HEK293 (cell line): ENCODE measurements at regions not wholly inside any gene's neighbourhood (a gene's known extent, or its start where the extent isn't known, plus 50 kb on each side); places are given as distances from the start of the nearest gene placed in this dataset.

Experiments used
- CTCF ChIA-PET: fragments of 350-600 bp; formaldehyde crosslinking; extraction: SDS; loops from one replicate; lab custom pipeline; 2021; ENCODE audit warnings: antibody characterized with exemption; lab: Yijun Ruan, JAX
- POLR2A ChIA-PET: fragments of 300-600 bp; formaldehyde crosslinking; extraction: SDS; loops from one replicate; lab custom pipeline; 2020; ENCODE audit warnings: antibody characterized with exemption, inconsistent platforms; lab: Yijun Ruan, JAX
- H3K27ac ChIP-seq: fragments of 200-500 bp; sonication (Bioruptor generic); 2 replicates; pipeline ENCODE4 v1.5.1; 2014; ENCODE audit warnings: low read depth, low read length, control low read depth, inconsistent platforms; ENCODE audit errors: extremely low read depth
- H3K36me3 ChIP-seq, 2 experiments: fragments of 200-500 bp in 1 of 2; sonication (Bioruptor generic) in 1 of 2; 1 replicate in 1 of 2; 2 replicates in 1 of 2; pipeline ENCODE4 v1.5.1; 2014 to 2017; ENCODE audit warnings: inconsistent platforms in 2 of 2, low read length in 2 of 2; ENCODE audit not compliant: control insufficient read depth in 2 of 2, insufficient read depth in 1 of 2
- H3K4me1 ChIP-seq: fragments of 200-500 bp; sonication (Bioruptor generic); 2 replicates; pipeline ENCODE4 v1.5.1; 2014; ENCODE audit warnings: mild to moderate bottlenecking, low read length, inconsistent platforms; ENCODE audit not compliant: control insufficient read depth, insufficient read depth
- H3K4me3 ChIP-seq: 2 replicates; pipeline ENCODE4 v1.5.1; 2011; ENCODE audit warnings: low read depth, mild to moderate bottlenecking, control low read depth, low read length, moderate library complexity
- H3K9me3 ChIP-seq: fragments of 200-500 bp; sonication (Bioruptor generic); 2 replicates; pipeline ENCODE4 v1.5.1; 2014; ENCODE audit warnings: low read depth, low read length, inconsistent platforms; ENCODE audit not compliant: control insufficient read depth, insufficient read depth
- BCL11B ChIP-seq: fragments of 450-650 bp; formaldehyde crosslinking; IDR thresholded peaks from 2 replicates; pipeline ENCODE4 v1.5.1; 2016; ENCODE audit warnings: low read depth, missing biosample characterization, missing genetic modification characterization
- FEZF1 ChIP-seq: fragments of 450-650 bp; formaldehyde crosslinking; IDR thresholded peaks from 2 replicates; pipeline ENCODE4 v1.5.1; 2016; ENCODE audit warnings: missing biosample characterization, missing genetic modification characterization
- GLIS1 ChIP-seq: fragments of 450-650 bp; formaldehyde crosslinking; IDR thresholded peaks from 2 replicates; pipeline ENCODE4 v1.5.1; 2016; ENCODE audit warnings: missing biosample characterization, missing genetic modification characterization
- ZBTB20 ChIP-seq: fragments of 450-650 bp; formaldehyde crosslinking; IDR thresholded peaks from 2 replicates; pipeline ENCODE4 v1.5.1; 2016; ENCODE audit warnings: missing biosample characterization, missing genetic modification characterization
- ZBTB21 ChIP-seq: fragments of 450-650 bp; formaldehyde crosslinking; IDR thresholded peaks from 2 replicates; pipeline ENCODE4 v1.5.1; 2017; ENCODE audit warnings: missing biosample characterization, missing genetic modification characterization
- ZBTB7A ChIP-seq: fragments of 450-650 bp; formaldehyde crosslinking; IDR thresholded peaks from 2 replicates; pipeline ENCODE4 v1.5.1; 2016; ENCODE audit warnings: low read depth, missing biosample characterization, missing genetic modification characterization
- ZBTB8A ChIP-seq: fragments of 450-650 bp; formaldehyde crosslinking; IDR thresholded peaks from 2 replicates; pipeline ENCODE4 v1.5.1; 2016; ENCODE audit warnings: missing biosample characterization, missing genetic modification characterization
- ZNF140 ChIP-seq: fragments of 450-650 bp; formaldehyde crosslinking; IDR thresholded peaks from 2 replicates; pipeline ENCODE4 v1.5.1; 2016; ENCODE audit warnings: missing biosample characterization, missing genetic modification characterization
- ZNF157 ChIP-seq: fragments of 450-650 bp; formaldehyde crosslinking; IDR thresholded peaks from 2 replicates; pipeline ENCODE4 v1.5.1; 2016; ENCODE audit warnings: missing biosample characterization, missing genetic modification characterization
- ZNF184 ChIP-seq: fragments of 450-650 bp; IDR thresholded peaks from 2 replicates; pipeline ENCODE4 v1.5.1; 2018; ENCODE audit warnings: missing biosample characterization, mild to moderate bottlenecking, missing genetic modification characterization
- ZNF19 ChIP-seq: fragments of 450-650 bp; formaldehyde crosslinking; IDR thresholded peaks from 2 replicates; pipeline ENCODE4; 2016; ENCODE audit warnings: missing biosample characterization, missing genetic modification characterization, low read depth
- ZNF223 ChIP-seq: fragments of 450-650 bp; formaldehyde crosslinking; IDR thresholded peaks from 2 replicates; pipeline ENCODE4 v1.5.1; 2016; ENCODE audit warnings: missing biosample characterization, missing genetic modification characterization
- ZNF248 ChIP-seq: fragments of 450-650 bp; formaldehyde crosslinking; IDR thresholded peaks from 2 replicates; pipeline ENCODE4 v1.5.1; 2017; ENCODE audit warnings: missing biosample characterization, missing genetic modification characterization
- ZNF292 ChIP-seq: fragments of 450-650 bp; formaldehyde crosslinking; IDR thresholded peaks from 2 replicates; pipeline ENCODE4 v1.5.1; 2016; ENCODE audit warnings: low read depth, missing biosample characterization, missing genetic modification characterization, borderline replicate concordance
- ZNF324 ChIP-seq: fragments of 450-650 bp; formaldehyde crosslinking; IDR thresholded peaks from 2 replicates; pipeline ENCODE4 v1.5.1; 2016; ENCODE audit warnings: missing biosample characterization, missing genetic modification characterization
- ZNF341 ChIP-seq: fragments of 450-650 bp; formaldehyde crosslinking; IDR thresholded peaks from 2 replicates; pipeline ENCODE4; 2016; ENCODE audit warnings: low read depth, missing biosample characterization, missing genetic modification characterization
- ZNF354C ChIP-seq: fragments of 450-650 bp; formaldehyde crosslinking; IDR thresholded peaks from 2 replicates; pipeline ENCODE4 v1.5.1; 2016; ENCODE audit warnings: missing biosample characterization, missing genetic modification characterization, low read depth, borderline replicate concordance
- ZNF37A ChIP-seq: fragments of 450-650 bp; IDR thresholded peaks from 2 replicates; pipeline ENCODE4 v1.5.1; 2018; ENCODE audit warnings: missing biosample characterization, missing genetic modification characterization
- ZNF404 ChIP-seq: fragments of 450-650 bp; formaldehyde crosslinking; IDR thresholded peaks from 2 replicates; pipeline ENCODE4 v1.5.1; 2017; ENCODE audit warnings: missing biosample characterization, missing genetic modification characterization
- ZNF416 ChIP-seq: fragments of 450-650 bp; formaldehyde crosslinking; IDR thresholded peaks from 2 replicates; pipeline ENCODE4 v1.5.1; 2016; ENCODE audit warnings: missing biosample characterization, missing genetic modification characterization
- ZNF433 ChIP-seq: fragments of 450-650 bp; formaldehyde crosslinking; IDR thresholded peaks from 2 replicates; pipeline ENCODE4 v1.5.1; 2016; ENCODE audit warnings: missing biosample characterization, missing genetic modification characterization, low read depth
- ZNF549 ChIP-seq: fragments of 450-650 bp; IDR thresholded peaks from 2 replicates; pipeline ENCODE4 v1.5.1; 2018; ENCODE audit warnings: missing biosample characterization, missing genetic modification characterization, mild to moderate bottlenecking, inconsistent platforms, moderate library complexity
- ZNF558 ChIP-seq: fragments of 450-650 bp; formaldehyde crosslinking; IDR thresholded peaks from 2 replicates; pipeline ENCODE4 v1.5.1; 2016; ENCODE audit warnings: missing biosample characterization, missing genetic modification characterization
- ZNF660 ChIP-seq: fragments of 450-650 bp; IDR thresholded peaks from 2 replicates; pipeline ENCODE4 v1.5.1; 2018; ENCODE audit warnings: missing biosample characterization, mild to moderate bottlenecking, missing genetic modification characterization
- ZNF76 ChIP-seq: fragments of 450-650 bp; formaldehyde crosslinking; IDR thresholded peaks from 2 replicates; pipeline ENCODE4; 2016; ENCODE audit warnings: low read depth, missing biosample characterization, missing genetic modification characterization, borderline replicate concordance
- ZNF792 ChIP-seq: fragments of 450-650 bp; formaldehyde crosslinking; IDR thresholded peaks from 2 replicates; pipeline ENCODE4 v1.5.1; 2016; ENCODE audit warnings: missing biosample characterization, missing genetic modification characterization
- TF ChIP-seq, protein P1 (sequence below): fragments of 450-650 bp; formaldehyde crosslinking; IDR thresholded peaks from 2 replicates; pipeline ENCODE4 v1.5.1; 2016; ENCODE audit warnings: missing biosample characterization, missing genetic modification characterization
- TF ChIP-seq, protein P2 (sequence below): fragments of 450-650 bp; formaldehyde crosslinking; IDR thresholded peaks from 2 replicates; pipeline ENCODE4 v1.5.1; 2016; ENCODE audit warnings: missing biosample characterization, missing genetic modification characterization
- TF ChIP-seq, protein P3 (sequence below): fragments of 450-650 bp; formaldehyde crosslinking; IDR thresholded peaks from 2 replicates; pipeline ENCODE4 v1.5.0; 2017; ENCODE audit warnings: missing biosample characterization, missing genetic modification characterization, borderline replicate concordance

DNA sequence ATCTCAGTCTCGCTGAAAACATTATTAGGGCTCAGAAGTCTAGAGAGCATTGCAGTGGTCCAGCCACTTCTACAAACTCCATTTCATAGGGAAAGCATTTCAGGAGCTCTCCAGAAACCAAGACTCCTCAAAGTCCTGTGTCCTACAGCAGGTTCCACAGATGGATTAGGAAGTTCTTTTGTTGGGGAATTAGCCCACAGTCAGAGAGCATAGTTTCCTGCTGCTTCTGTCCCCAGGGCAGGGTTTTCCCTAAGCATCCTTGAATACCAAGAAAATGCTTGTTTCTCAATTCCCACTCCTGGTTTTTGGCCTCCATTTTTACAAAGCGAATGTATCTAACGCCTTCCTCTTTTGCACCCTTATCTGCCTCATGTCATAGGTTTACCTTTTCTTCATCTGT lies 235.9 kb upstream of the PODXL start:
- H3K4me3 ChIP-seq, result no peak overlapping the region
- TF ChIP-seq ZNF184 (no peak), ZBTB8A (no peak), ZNF292 (tag by site-specific recombination) (no peak), GLIS1 (tag by site-specific recombination) (no peak), BCL11B (tag by site-specific recombination) (no peak), ZBTB21 (tag by site-specific recombination) (no peak), ZBTB20 (tag by site-specific recombination) (no peak), ZNF140 (no peak), ZNF416 (tag by site-specific recombination) (no peak), ZBTB7A (tag by site-specific recombination) (no peak), ZNF341 (tag by site-specific recombination) (no peak), ZNF157 (tag by site-specific recombination) (no peak)
- TF ChIP-seq, protein P1, sequence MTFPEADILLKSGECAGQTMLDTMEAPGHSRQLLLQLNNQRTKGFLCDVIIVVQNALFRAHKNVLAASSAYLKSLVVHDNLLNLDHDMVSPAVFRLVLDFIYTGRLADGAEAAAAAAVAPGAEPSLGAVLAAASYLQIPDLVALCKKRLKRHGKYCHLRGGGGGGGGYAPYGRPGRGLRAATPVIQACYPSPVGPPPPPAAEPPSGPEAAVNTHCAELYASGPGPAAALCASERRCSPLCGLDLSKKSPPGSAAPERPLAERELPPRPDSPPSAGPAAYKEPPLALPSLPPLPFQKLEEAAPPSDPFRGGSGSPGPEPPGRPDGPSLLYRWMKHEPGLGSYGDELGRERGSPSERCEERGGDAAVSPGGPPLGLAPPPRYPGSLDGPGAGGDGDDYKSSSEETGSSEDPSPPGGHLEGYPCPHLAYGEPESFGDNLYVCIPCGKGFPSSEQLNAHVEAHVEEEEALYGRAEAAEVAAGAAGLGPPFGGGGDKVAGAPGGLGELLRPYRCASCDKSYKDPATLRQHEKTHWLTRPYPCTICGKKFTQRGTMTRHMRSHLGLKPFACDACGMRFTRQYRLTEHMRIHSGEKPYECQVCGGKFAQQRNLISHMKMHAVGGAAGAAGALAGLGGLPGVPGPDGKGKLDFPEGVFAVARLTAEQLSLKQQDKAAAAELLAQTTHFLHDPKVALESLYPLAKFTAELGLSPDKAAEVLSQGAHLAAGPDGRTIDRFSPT (tag by site-specific recombination), result no peak
- TF ChIP-seq, protein P2, sequence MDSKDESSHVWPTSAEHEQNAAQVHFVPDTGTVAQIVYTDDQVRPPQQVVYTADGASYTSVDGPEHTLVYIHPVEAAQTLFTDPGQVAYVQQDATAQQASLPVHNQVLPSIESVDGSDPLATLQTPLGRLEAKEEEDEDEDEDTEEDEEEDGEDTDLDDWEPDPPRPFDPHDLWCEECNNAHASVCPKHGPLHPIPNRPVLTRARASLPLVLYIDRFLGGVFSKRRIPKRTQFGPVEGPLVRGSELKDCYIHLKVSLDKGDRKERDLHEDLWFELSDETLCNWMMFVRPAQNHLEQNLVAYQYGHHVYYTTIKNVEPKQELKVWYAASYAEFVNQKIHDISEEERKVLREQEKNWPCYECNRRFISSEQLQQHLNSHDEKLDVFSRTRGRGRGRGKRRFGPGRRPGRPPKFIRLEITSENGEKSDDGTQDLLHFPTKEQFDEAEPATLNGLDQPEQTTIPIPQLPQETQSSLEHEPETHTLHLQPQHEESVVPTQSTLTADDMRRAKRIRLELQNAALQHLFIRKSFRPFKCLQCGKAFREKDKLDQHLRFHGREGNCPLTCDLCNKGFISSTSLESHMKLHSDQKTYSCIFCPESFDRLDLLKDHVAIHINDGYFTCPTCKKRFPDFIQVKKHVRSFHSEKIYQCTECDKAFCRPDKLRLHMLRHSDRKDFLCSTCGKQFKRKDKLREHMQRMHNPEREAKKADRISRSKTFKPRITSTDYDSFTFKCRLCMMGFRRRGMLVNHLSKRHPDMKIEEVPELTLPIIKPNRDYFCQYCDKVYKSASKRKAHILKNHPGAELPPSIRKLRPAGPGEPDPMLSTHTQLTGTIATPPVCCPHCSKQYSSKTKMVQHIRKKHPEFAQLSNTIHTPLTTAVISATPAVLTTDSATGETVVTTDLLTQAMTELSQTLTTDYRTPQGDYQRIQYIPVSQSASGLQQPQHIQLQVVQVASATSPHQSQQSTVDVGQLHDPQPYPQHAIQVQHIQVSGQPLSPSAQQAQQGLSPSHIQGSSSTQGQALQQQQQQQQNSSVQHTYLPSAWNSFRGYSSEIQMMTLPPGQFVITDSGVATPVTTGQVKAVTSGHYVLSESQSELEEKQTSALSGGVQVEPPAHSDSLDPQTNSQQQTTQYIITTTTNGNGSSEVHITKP (tag by site-specific recombination), result no peak
- TF ChIP-seq, protein P3, sequence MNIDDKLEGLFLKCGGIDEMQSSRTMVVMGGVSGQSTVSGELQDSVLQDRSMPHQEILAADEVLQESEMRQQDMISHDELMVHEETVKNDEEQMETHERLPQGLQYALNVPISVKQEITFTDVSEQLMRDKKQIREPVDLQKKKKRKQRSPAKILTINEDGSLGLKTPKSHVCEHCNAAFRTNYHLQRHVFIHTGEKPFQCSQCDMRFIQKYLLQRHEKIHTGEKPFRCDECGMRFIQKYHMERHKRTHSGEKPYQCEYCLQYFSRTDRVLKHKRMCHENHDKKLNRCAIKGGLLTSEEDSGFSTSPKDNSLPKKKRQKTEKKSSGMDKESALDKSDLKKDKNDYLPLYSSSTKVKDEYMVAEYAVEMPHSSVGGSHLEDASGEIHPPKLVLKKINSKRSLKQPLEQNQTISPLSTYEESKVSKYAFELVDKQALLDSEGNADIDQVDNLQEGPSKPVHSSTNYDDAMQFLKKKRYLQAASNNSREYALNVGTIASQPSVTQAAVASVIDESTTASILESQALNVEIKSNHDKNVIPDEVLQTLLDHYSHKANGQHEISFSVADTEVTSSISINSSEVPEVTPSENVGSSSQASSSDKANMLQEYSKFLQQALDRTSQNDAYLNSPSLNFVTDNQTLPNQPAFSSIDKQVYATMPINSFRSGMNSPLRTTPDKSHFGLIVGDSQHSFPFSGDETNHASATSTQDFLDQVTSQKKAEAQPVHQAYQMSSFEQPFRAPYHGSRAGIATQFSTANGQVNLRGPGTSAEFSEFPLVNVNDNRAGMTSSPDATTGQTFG (tag by site-specific recombination), result no peak
- TF ChIP-seq, all 188 proteins: peak for 0
- no peaks in the 10 kb centered on the region for H3K9me3 ChIP-seq
- no peaks in the 10 kb centered on the region for H3K4me1 ChIP-seq
- POLR2A ChIA-PET, result no interaction called here
- no peak overlapping the region for H3K27ac ChIP-seq
- H3K36me3 ChIP-seq, result no peaks in the 10 kb centered on the region
- CTCF ChIA-PET, result no interaction called here

DNA sequence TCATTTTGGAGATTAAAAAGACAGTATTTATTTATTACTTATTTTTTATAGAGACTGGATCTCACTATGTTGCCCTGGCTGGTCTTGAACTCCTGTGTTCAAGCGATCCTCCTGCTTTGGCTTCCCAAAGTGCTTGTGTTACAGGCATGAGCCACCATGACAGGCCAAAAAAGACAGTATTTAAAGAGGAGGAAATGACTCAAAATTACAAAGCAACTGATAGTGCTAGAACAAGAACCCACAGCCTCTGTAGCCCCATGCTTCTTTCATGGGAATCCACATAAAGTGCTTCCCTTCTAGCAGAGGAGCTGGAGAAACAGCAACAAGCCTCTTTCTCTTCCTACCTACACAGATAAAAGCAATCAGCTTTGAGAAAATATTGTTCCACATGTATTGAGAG lies 230.7 kb upstream of the PODXL start:
- Histone ChIP-seq H3K27ac (no peak overlapping the region), H3K9me3 (no peaks in the 10 kb centered on the region), H3K36me3 (no peaks in the 10 kb centered on the region), H3K4me3 (no peak overlapping the region), H3K4me1 (no peaks in the 10 kb centered on the region)
- POLR2A ChIA-PET, result no interaction called here
- CTCF ChIA-PET, result no interaction called here
- TF ChIP-seq ZNF37A (tag by site-specific recombination), result no peak
- no peak for TF ChIP-seq ZNF324 (tag by site-specific recombination)
- no peak for TF ChIP-seq ZNF549 (tag by site-specific recombination)
- TF ChIP-seq ZNF223 (tag by site-specific recombination), result no peak
- TF ChIP-seq FEZF1 (tag by site-specific recombination), result no peak
- TF ChIP-seq ZNF248 (tag by site-specific recombination), result no peak
- TF ChIP-seq ZNF19 (tag by site-specific recombination), result no peak
- TF ChIP-seq ZNF558, result no peak
- no peak for TF ChIP-seq ZNF404
- TF ChIP-seq ZNF792 (tag by site-specific recombination), result no peak
- no peak for TF ChIP-seq ZNF433 (tag by site-specific recombination)
- TF ChIP-seq ZNF354C, result no peak
- TF ChIP-seq ZNF76 (tag by site-specific recombination), result no peak
- no peak for TF ChIP-seq ZNF660 (tag by site-specific recombination)
